GM18870 (cell line): ENCODE measurements at regions not wholly inside any gene's neighbourhood (a gene's known extent, or its start where the extent isn't known, plus 50 kb on each side); places are given as distances from the start of the nearest gene placed in this dataset.
"Not testable (repeated sequence)": the region's sequence is repeated elsewhere in the genome, so short reads cannot be mapped to it uniquely, and the experiment has no call there.

Experiments used
- ATAC-seq: cut with Tn5 transposase; IDR thresholded peaks from one replicate; pipeline ENCODE4 v1.9.1; 2021; ENCODE audit warnings: moderate library complexity; ENCODE audit not compliant: unreplicated experiment

- no peak for ATAC-seq
Measured at GRCh38 chr6:23690453-23691049, 435.5 kb upstream of the NRSN1 start.

GRCh38 chr6:23692184-23692583, 433.8 kb upstream of the NRSN1 start:
- no peak for ATAC-seq

- ATAC-seq: no peak
Measured at GRCh38 chr6:23696992-23697391, 429.0 kb upstream of the NRSN1 start.

GRCh38 chr6:23704479-23705052, 421.4 kb upstream of the NRSN1 start:
- no peak for ATAC-seq

GRCh38 chr6:23705697-23706096, 420.3 kb upstream of the NRSN1 start:
- ATAC-seq: no peak

- no peak for ATAC-seq
Measured at GRCh38 chr6:23712756-23713155, 413.3 kb upstream of the NRSN1 start.

GRCh38 chr6:23713211-23713610, 412.8 kb upstream of the NRSN1 start:
- peak; percentile 93 for ATAC-seq

- no peak for ATAC-seq
Measured at GRCh38 chr6:23728707-23729106, 397.3 kb upstream of the NRSN1 start.

GRCh38 chr6:23731609-23732008, 394.4 kb upstream of the NRSN1 start:
- no peak for ATAC-seq

- no peak for ATAC-seq
Measured at GRCh38 chr6:23732521-23732920, 393.5 kb upstream of the NRSN1 start.

- ATAC-seq: no peak
Measured at GRCh38 chr6:23735151-23735550, 390.9 kb upstream of the NRSN1 start.

- ATAC-seq: no peak
Measured at GRCh38 chr6:23736577-23736976, 389.4 kb upstream of the NRSN1 start.

- no peak for ATAC-seq
Measured at GRCh38 chr6:23747239-23747638, 378.8 kb upstream of the NRSN1 start.

GRCh38 chr6:23752414-23752813, 373.6 kb upstream of the NRSN1 start:
- ATAC-seq: no peak

GRCh38 chr6:23754197-23754596, 371.8 kb upstream of the NRSN1 start:
- no peak for ATAC-seq

GRCh38 chr6:23775127-23775526, 350.9 kb upstream of the NRSN1 start:
- no peak for ATAC-seq

GRCh38 chr6:23783901-23784300, 342.1 kb upstream of the NRSN1 start:
- no peak for ATAC-seq

GRCh38 chr6:23784301-23784919, 341.6 kb upstream of the NRSN1 start:
- ATAC-seq: no peak

- no peak for ATAC-seq
Measured at GRCh38 chr6:23790756-23791155, 335.3 kb upstream of the NRSN1 start.

- no peak for ATAC-seq
Measured at GRCh38 chr6:23797041-23797440, 329.0 kb upstream of the NRSN1 start.

- ATAC-seq: not testable (repeated sequence)
Measured at GRCh38 chr6:23804289-23804688, 321.7 kb upstream of the NRSN1 start.

- ATAC-seq: not testable (repeated sequence)
Measured at GRCh38 chr6:23821141-23821540, 304.9 kb upstream of the NRSN1 start.

GRCh38 chr6:23823421-23823820, 302.6 kb upstream of the NRSN1 start:
- ATAC-seq: no peak
